A172 (cell line): ENCODE measurements at regions not wholly inside any gene's neighbourhood (a gene's known extent, or its start where the extent isn't known, plus 50 kb on each side); places are given as distances from the start of the nearest gene placed in this dataset.
"Not testable (repeated sequence)": the region's sequence is repeated elsewhere in the genome, so short reads cannot be mapped to it uniquely, and the experiment has no call there.

Experiments
- DNase-seq: peaks from one replicate; pipeline ENCODE4 v3.0.0-alpha.2; 2015; ENCODE audit warnings: low spot score

DNA sequence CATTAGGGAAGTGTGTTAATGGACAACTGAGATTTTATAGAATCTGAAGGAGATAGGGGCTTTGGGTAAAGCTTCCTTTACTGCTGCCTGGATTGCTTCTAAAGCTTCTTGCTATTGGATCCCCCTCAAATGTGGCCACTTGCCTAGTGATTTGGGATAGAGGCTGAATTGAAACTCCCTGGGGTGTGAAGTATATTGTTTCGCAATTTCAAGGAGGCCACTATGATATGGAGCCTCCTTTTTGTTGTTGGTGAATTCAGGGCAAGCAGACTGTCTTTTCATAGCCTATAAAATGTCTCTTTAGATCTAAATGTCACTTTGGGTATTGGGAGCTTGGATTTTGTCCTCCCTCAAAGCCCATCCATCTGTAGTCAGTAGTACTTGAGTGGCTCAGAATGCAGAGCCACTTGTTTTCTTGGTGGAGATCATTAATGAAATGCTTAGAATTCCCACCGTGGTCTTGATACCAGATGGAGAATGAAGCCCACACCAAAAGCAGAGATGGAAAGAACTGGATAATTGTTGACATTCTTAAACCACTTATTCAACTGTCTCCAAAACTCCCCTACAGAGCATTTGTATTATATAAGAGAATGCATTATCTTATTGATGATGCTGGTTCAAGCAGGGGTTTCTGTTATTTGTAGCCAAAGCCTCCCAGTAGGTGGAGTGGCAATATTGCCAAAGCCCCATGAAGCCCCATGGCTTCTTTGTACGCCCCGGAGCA, 144.3 kb upstream of the KCNE2 start:
- DNase-seq, result no peak

DNA sequence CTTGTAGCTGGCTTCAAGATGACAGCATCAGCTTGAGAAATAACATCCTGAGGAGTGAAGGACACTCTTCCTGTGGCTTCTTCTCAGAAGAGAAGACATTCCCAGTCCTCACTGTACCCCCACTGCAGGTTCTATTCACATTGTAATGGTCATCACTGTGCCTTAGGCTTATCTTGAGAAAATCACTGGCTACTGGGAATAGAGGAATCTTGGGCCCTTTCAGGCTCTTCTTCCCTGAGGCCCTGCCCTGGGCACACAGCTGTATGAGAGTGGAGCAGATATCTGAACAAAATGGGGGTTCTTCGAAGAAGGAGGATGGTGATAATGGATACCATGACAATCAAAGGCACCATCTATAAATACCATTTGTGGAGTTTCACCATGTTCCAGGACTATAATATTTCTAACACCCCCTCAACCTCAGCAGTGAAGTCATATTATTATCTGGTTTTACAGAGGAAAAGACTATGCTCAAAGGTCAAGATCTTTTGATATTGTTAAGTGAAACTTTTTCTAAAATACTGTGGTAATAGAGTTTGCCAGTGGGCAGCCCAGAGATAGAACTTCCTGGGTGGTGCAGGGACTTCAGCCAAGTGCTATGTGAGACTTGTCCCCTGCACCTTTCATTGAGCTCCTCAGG, 143.1 kb upstream of the KCNE2 start:
- no peak for DNase-seq

DNA sequence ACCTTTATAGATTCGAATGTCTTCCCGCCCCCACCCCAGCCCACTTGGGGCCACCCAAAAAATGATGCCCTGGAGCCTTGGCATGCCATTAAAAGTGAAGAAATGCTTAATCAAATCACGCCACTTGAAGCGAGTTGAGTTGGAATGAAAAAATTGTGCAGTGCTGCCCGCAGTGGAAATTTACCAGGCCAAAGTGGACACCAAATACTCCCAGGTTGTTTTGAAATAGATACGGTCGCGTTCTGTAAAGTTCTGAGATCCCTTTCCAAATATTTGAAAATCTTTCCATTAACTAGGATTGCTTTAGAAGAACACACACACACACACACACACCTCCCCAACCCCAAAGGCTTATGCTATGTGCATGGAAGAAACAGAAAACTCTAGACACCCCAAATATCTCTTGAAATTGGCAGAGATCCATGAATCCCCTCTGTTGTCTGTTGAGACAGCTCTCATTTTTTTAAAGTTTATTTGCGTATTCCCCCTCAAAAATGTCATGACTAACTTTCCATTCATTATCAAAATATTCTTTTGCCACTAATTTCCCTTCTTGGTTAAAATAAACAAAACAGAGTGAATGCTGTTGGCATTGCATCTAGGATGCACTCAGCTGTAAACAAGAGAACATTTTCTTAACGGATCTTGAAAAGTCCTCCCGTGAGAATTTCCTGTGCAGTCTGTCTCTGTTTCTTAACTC, 142.3 kb upstream of the KCNE2 start:
- DNase-seq, result no peak

DNA sequence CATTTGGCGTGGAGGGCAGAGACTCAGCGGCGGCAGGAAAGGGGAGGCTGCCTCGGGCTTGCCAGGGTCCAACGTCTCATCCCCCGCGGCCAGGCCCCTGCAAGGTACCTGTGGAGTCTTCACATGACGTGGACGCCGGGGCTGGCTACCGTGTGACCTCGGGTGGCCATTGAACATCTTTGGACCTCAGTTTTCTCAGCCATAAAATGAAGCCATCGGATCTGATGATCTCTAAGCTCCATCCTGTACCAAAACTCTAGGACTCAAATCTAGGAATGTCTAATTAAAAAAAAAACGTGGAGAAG, 141.8 kb upstream of the KCNE2 start:
- no peak for DNase-seq

DNA sequence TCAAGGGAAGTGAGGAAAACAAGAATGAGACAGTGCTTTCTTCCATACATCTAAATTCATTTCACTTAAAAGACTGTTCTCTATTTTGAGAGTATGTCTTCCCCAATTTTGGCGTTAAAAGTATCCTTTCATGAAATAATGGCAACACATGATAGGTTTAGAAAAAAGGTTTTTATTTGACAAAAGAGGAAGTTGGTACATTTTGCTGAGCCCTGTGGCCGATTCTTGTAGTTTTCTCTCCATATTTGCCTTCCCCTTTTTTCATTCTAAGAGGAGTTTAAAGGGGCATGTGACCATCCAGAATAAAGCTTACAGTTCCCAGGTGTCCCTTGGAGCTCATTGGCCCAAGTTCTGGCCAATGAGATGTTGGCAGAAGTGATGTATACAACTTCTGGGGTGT, 140.4 kb upstream of the KCNE2 start:
- DNase-seq, result no peak

DNA sequence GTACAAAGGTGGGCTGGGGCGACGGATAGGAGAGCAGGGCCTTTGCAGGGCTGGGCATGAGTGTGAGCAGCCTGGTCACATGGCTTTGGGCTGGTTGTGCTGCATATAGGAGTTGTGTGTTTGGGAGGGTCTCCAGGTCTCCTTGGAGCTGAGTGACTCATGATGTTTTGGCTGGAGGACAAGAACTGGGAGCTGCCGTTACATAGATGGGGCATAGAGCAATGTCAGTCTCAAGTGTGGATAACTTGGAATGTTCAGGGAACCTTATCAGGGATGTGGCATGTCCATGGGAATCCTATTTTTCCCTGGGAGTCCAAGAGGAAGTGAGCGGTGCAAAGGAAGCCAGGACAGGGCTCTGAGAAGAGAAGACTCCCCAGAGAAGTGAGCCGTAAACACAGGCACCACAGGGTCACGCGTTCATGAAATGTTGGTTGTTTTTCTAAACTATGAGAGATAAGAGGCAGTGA, 136.4 kb upstream of the KCNE2 start:
- peak; percentile 28 for DNase-seq

DNA sequence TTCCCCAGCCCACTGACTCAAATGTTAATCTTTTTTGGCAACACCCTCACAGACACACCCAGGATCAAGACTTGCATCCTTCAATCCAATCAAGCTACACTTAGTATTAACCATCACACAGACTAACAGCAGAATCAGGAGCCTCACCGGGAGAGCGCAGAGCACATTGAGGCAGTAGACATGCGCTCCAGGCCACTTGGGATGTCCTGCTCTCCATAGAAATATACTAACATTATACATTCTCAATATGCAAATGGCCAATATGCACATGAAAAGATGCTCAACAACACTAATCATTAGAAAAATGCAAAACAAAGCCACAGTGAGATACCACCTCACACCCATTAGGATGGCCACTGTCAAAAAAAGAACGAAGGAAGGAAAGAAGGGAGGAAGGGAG, 135.0 kb upstream of the KCNE2 start:
- DNase-seq, result no peak

DNA sequence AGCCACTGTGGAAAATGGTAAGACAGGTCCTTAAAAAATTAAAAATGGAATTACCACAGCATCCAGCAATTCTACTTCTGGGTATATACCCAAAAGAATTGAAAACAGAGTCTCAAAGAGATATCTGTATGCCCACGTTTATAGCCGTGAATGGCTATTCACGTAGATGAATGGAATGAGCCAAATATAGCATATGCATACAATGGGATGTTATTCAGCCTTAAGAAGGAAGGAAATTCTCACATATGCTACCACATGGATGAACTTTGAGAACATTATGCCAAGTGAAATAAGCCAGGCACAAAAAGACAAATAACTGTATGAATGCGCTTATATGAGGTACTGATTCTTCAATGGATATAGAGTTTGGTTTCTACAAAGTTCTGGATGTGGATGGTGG, 134.5 kb upstream of the KCNE2 start:
- no peak for DNase-seq

DNA sequence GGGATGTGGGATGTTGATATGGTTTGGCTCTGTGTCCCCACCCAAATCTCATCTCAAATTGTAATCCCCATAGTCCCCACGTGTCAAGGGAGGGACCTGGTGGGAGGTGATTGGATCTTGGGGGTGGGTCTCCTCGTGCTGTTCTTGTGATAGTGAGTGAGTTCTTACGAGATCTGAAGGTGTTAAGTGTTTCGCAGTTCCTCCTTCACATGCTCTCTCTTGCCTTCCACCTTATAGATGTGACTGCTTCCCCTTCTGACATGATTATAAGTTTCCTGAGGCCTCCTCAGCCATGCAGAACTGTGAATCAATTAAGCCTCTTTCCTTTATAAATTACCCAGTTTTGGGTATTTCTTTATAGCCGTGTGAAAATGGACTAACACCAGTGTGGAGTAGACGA, 130.1 kb upstream of the KCNE2 start:
- DNase-seq, result not testable (repeated sequence)

DNA sequence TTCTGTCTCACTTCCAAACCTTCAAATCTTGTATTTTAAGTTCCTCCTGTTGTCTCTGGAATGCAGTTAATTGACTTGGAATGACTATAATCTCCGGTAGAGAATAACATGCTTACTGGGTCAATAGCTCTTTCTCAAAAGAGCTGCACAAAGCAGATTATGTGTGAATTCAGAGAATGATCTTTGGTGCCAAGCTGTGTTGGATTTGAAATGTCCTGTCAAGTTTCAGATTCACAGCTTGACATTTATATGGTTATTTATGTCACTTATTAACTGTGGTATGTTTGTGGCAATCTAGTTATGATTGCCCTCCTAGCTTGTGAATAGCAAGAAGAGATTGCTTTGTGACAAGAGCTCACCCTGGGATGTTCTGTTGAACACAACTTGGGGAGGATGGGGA, 128.3 kb upstream of the KCNE2 start:
- DNase-seq, result no peak

DNA sequence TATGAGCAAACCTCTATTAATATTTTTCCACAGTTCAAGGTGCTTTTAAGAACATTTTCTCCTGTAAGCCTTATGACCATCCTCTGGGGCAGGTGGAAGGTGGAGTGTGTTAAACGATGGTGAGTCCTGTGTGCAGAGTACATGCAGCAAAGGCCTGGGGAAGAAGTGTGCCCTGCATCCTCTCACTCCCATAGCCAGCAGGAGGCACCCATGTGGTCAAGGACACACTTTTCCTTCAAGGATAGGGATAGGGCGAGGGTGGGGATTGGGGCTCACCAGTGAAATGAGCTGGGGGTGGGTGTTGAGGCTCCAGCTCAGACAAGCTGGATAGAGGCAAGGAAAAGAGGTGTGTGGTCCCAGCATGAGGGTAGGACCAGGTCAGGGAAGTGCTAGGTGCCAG, 120.8 kb upstream of the KCNE2 start:
- DNase-seq, result no peak

DNA sequence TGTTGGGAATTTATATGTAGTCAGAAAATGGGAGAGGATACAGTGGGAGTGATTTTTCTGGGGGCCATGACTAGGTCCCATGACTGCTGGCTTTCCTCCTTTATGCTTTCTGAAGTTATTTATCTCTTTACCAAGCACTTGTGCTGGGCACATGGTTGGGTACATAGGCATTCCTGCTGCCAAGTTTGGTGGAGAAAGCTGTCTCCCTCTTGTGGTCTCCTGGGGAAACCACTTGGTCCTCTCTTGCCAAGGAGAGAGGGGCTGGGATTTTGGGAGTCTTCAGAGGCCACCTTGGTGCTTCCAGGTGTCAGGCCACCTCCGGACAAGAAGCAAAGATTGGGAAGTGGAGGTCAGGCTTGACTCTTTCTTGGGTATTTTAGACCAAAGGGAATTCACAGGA, 120.2 kb upstream of the KCNE2 start:
- no peak for DNase-seq

DNA sequence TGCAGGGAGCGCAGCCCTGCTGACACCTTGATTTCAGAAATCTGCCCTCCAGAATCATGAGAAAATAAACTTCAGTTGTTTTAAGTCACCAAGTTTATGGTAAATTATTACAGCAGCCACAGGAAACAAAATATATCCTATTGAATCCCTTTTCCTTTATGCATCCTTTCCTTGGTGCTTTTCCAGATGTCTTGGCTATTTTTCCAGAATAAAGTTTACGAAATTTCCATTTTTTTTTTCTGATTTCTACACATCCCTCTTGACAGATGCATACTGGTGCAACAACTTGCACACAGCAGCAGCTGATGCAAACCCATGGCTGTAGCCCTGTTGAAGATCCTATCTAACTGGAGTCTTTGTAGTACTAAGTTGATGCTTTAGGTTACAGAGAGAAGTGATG, 111.1 kb upstream of the KCNE2 start:
- DNase-seq, result no peak

DNA sequence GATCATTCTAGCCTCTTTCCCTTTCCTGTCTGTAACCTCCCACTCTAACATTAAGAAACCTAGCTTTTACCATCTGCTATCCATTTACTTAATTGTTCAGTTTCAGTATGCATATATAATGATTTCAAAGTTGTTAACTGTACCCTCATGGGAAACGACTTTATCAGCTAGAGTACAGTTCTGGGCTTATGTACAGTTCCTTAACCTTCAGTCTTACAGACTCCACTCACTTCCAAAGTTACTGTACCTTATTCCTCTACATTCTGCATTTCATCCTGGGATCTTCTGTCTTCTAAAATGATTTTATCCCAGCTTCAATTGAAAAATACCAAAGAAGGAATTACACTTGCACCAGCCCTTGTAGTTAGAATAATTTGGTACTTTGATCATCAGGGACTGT, 108.7 kb upstream of the KCNE2 start:
- DNase-seq, result no peak

DNA sequence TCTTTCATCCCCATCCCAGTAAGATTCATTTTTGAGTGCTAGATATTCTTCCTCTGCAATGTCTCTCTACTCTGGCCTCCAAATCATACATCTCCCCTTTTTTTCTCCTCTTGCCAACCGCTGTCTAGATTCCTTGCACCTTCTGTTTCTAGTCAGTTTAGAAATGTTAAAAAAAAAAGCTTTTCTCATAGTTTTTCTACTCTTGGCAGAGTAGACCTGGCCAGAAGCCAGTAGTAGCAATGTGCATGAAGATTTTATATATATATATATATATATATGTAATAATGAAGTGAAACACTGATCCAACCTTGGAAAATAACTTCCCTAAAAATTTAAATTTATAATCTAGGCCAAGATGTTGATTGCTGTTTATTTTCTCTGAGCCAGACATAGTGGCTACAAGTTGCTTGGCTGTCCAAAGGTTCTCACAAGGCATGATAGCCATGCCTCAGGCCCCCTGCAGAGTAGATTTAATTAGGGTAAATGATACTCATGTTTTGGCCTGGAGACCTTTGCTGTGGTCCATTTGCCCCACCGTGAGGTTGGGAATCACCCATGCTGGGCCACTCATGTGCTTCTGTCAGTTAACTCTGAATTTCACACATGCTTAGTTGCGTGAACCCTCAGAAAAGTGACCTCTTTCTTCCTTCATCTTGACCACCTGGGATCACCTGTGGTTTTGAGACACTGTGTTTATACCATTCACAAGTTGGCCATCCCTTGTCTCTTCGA, 103.4 kb upstream of the KCNE2 start:
- no peak for DNase-seq

DNA sequence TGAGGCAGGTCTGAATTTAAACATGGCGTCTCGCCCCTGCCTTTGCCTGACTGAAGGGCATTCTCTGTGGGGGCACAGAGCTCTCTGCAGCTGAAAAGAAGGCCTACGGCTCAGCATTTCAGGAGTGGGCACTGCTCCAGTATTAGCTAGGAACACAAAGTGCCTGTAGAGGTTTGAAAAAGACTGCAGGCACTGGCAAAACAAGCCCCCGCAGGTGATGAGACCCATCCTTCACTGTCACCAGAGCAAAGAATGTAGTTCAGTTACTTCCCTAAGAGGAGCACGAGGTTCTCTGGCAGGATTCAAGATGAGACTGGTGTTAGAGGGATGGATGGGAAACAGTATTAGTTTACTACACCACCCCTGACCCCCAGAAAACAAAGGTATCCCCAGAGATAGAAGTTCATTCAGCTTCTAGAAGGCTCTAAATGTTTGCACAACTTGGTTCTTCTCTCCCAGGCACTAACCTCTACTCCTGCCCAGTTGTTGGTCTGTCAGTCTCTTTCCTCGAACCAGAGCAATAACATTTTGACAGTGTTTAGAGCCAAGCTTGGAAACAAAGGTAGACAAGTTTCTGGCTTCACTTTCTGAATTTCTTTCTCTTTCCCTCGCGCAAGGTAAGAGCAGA, 101.9 kb upstream of the KCNE2 start:
- DNase-seq, result no peak

DNA sequence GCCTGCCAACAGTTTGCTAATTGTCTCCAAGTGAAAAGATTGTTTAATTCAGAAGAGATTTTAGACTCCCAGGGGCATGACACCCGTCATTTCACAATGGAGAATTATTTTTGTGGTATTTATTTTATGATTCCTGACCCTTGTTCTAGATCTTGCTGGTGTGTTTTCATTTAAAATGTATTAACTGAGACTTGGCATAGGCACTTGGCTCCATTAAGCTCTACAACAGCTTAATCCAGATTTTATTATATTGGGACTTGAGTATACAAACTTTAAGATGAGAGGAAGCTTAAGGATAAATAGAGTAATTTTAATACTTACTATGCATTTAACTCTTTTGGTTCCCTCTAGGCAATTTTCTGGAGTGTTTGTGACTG, 101.3 kb upstream of the KCNE2 start:
- DNase-seq, result no peak

DNA sequence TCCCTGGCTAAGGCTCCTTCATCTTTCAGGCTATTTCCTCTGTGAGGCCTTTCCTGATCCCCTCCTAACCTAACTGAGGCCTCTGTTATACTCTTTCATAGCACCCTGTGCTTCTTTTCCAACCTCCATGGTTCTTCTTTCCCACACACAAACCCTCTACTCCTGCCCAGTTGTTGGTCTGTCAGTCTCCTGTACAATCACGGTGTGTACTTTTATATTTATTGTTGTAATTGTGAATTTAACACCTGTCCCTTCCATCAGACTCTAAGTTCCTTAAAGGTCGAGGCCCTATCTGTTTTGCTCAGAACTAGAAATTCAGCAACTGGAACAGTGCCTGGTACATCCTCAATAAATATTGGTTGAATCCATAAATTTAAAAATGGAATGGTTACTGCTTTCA, 100.2 kb upstream of the KCNE2 start:
- no peak for DNase-seq

DNA sequence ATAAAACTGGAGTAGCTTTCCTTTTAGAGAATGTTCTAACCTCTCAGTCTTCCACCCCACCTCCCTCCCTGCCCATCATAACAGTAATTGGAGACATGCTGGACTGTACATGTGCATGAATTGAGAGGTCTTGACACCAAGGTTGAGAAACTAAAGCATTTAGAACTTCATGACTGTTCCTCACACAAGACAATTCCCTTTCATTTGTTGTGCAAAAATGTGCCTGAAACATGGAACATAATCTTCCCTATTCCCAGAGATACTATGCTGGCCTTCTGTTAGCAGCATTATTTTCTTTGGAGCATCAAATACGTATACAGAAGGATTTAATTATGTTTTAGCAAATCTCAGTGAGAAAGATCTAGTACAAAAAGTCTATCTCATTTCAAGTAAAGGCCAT, 97.5 kb upstream of the KCNE2 start:
- DNase-seq, result no peak

DNA sequence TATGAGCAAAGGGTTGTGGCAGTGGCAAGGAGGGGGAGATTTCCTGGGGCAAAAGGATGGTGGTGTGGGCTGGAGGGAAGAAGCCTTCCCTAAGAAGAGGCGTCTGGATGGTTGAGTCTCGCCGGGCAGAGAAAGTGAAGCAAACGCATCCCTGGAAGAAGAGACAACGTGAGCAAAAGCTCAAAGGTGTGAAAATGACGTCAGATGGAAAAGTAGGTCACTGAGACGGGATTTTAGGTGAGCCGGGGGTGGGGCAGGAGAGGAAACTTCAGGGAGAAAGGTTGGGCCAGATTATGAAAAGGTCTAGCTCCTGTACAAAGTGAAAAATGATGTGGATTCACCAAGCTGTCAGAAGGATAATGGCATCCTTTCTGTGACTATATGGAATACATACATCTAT, 95.3 kb upstream of the KCNE2 start:
- DNase-seq, result no peak

DNA sequence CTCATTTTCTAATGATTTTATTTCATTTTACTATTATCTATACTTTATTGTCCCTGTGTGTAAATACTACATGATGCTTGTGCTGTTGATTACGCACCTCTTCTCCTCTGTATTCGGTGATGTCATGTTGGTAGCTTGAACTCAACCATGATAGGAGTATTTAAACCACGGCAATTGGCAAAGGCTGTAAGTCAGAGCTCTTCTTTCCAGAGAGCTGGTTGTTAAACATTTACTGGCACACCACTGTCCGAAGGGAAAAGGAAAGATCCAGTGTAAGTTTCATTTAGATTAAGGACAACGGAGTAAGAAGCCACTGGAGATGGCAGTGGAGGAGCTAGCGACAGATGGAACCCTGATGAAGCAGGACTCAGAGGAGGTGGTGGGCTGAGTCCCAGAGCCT, 93.4 kb upstream of the KCNE2 start:
- no peak for DNase-seq

DNA sequence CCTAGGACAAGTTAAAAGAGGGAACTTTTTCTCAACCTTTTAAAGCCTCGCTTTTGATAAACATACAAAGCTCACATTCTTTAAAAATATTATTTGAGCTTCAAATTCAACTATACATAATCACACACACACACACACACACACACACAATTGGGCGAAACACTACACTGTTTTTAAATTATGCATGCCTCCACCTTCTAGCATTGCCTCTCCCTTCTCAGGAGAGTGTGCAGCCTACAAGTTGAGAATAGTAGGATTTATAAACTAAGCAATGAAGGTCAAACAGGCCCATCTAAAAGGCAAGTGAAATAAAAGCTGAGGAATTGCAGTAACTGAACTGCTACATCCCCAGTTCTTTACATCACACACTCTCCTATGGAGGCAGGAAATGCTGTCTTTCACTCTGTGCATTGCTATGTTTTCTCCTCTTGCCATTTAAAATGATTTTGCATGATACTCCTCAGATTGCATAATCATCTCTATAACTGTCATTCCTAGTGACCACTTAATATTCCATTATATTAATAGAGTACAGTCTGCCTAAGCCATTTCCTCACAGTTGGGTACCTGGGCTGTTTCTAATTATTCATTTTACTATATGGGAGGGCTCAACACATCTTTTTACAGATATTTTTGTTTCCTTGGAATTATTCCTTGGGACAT, 92.5 kb upstream of the KCNE2 start:
- no peak for DNase-seq
